HCT116 (cell line): ENCODE measurements at regions not wholly inside any gene's neighbourhood (a gene's known extent, or its start where the extent isn't known, plus 50 kb on each side); places are given as distances from the start of the nearest gene placed in this dataset.
"Not testable (repeated sequence)": the region's sequence is repeated elsewhere in the genome, so short reads cannot be mapped to it uniquely, and the experiment has no call there.

Experiments
- ATAC-seq: fragments of 200-7000 bp; cut with Tn5 transposase; 2 replicates; pipeline ENCODE4 v1.9.1; 2020; ENCODE audit warnings: mild to moderate bottlenecking, moderate library complexity
- BruUV-seq: library from RNA; stranded (reverse); fragments of 400-500 nt; replicated peaks from 2 replicates; lab custom pipeline; 2021; lab: Mats Ljungman, UMichigan
- CTCF ChIA-PET: fragments of 300-600 bp; sonication (Branson Sonifier 250); formaldehyde crosslinking; loops from one replicate; lab custom pipeline; 2021; ENCODE audit warnings: antibody characterized with exemption; lab: Charles Lee
- POLR2A ChIA-PET: fragments of 300-600, 350-600 bp; sonication (Branson Sonifier 250); formaldehyde crosslinking; loops from one replicate; lab custom pipeline; 2021; ENCODE audit warnings: antibody characterized with exemption; lab: Charles Lee
- RAD21 ChIA-PET, 2 experiments: fragments of 300-600 bp; sonication (Branson Sonifier 250); formaldehyde crosslinking; loops; one replicate each; lab custom pipeline; 2023; ENCODE audit warnings: low total read pairs in 2 of 2; ENCODE audit not compliant: uncharacterized antibody in 2 of 2, unreplicated experiment in 2 of 2, low non-redundant PET in 1 of 2; lab: Charles Lee
- DNase-seq: peaks from one replicate; pipeline ENCODE4 v3.0.0-alpha.2; 2010; ENCODE audit warnings: low read depth, low spot score
- H2AFZ ChIP-seq: fragments of 200-600 bp; shearing (Covaris generic), sonication (generic); 2 replicates; pipeline ENCODE4 v1.6.1; 2017; ENCODE audit warnings: low read depth, mixed run types, mixed read lengths, antibody characterized with exemption, low read length; ENCODE audit not compliant: poor library complexity, severe bottlenecking
- H3K27ac ChIP-seq: 2 replicates; pipeline ENCODE4 v1.5.1; 2012; ENCODE audit warnings: low read depth, low read length
- H3K27me3 ChIP-seq: fragments of 200-600 bp; sonication (generic); 2 replicates; pipeline ENCODE4 v1.6.1; 2016; ENCODE audit warnings: mixed run types, low read length, mixed read lengths; ENCODE audit not compliant: insufficient read depth
- H3K36me3 ChIP-seq, 2 experiments: fragments of 200-500 bp in 1 of 2; fragments of 200-600 bp in 1 of 2; sonication (Bioruptor generic) in 1 of 2; sonication (generic) in 1 of 2; 2 replicates each; pipeline versions ENCODE4 v1.5.1 to v1.6.1; 2014 to 2016; ENCODE audit warnings: low read length in 2 of 2, inconsistent platforms in 1 of 2, mixed read lengths in 1 of 2, mixed run types in 1 of 2; ENCODE audit not compliant: insufficient read depth in 2 of 2, control insufficient read depth in 1 of 2
- H3K4me1 ChIP-seq, 2 experiments: fragments of 200-600 bp in 1 of 2; sonication (generic) in 1 of 2; 2 replicates each; pipeline versions ENCODE4 v1.5.1 to v1.6.1; 2012 to 2017; ENCODE audit warnings: low read length in 2 of 2, inconsistent platforms in 1 of 2, mild to moderate bottlenecking in 1 of 2, mixed read lengths in 1 of 2, mixed run types in 1 of 2, moderate library complexity in 1 of 2; ENCODE audit not compliant: insufficient read depth in 2 of 2, control insufficient read depth in 1 of 2
- H3K4me2 ChIP-seq: fragments of 200-600 bp; sonication (generic); 2 replicates; pipeline ENCODE4 v1.6.1; 2017; ENCODE audit warnings: mixed run types, low read length, mixed read lengths
- H3K4me3 ChIP-seq, 2 experiments: fragments of 200-600 bp in 1 of 2; sonication (generic) in 1 of 2; replicated peaks in 1 of 2; 2 replicates each; pipeline ENCODE4 v1.5.1; 2011 to 2016; ENCODE audit warnings: low read length in 2 of 2, control low read depth in 1 of 2, low read depth in 1 of 2, mild to moderate bottlenecking in 1 of 2, mixed read lengths in 1 of 2, mixed run types in 1 of 2
- H3K79me2 ChIP-seq: fragments of 200-600 bp; sonication (generic); 2 replicates; pipeline ENCODE4 v1.6.1; 2017; ENCODE audit warnings: mild to moderate bottlenecking, mixed run types, low read length, moderate library complexity, mixed read lengths; ENCODE audit not compliant: insufficient read depth
- H3K9ac ChIP-seq: fragments of 200-600 bp; sonication (generic); 2 replicates; pipeline ENCODE4 v1.6.1; 2016; ENCODE audit warnings: low read length, mixed read lengths
- H3K9me2 ChIP-seq: fragments of 200-600 bp; sonication (generic), shearing (Covaris generic); 2 replicates; pipeline ENCODE4 v1.6.1; 2017; ENCODE audit warnings: mixed run types, mild to moderate bottlenecking, moderate library complexity; ENCODE audit not compliant: insufficient read depth
- H3K9me3 ChIP-seq, 2 experiments: fragments of 200-500 bp in 1 of 2; fragments of 200-600 bp in 1 of 2; sonication (Bioruptor generic) in 1 of 2; sonication (generic) in 1 of 2; 2 replicates each; pipeline ENCODE4 v1.6.1; 2014 to 2017; ENCODE audit warnings: low read length in 2 of 2, mixed read lengths in 2 of 2, inconsistent platforms in 1 of 2, low read depth in 1 of 2, mild to moderate bottlenecking in 1 of 2, mixed run types in 1 of 2, moderate library complexity in 1 of 2; ENCODE audit not compliant: control insufficient read depth in 1 of 2, insufficient read depth in 1 of 2
- H4K20me1 ChIP-seq: fragments of 200-600 bp; sonication (generic), shearing (Covaris generic); 2 replicates; pipeline ENCODE4 v1.6.1; 2017; ENCODE audit warnings: mixed run types, mild to moderate bottlenecking, moderate library complexity; ENCODE audit not compliant: insufficient read depth
- ATF3 ChIP-seq: IDR thresholded peaks from 2 replicates; pipeline ENCODE4 v1.6.1; 2012
- EZH2phosphoT487 ChIP-seq: fragments of 200-600 bp; IDR thresholded peaks from 2 replicates; pipeline ENCODE4 v1.6.1; 2018; ENCODE audit warnings: antibody characterized with exemption, borderline replicate concordance
- JUND ChIP-seq: IDR thresholded peaks from 2 replicates; pipeline ENCODE4 v1.6.1; 2012
- RAD21 ChIP-seq: IDR thresholded peaks from 2 replicates; pipeline ENCODE4 v1.6.1; 2012; ENCODE audit warnings: low read depth, mild to moderate bottlenecking
- SIN3A ChIP-seq: IDR thresholded peaks from 2 replicates; pipeline ENCODE4 v1.6.1; 2012; ENCODE audit warnings: low read depth
- SRF ChIP-seq: IDR thresholded peaks from 2 replicates; pipeline ENCODE4 v1.6.1; 2012; ENCODE audit warnings: low read depth
- intact Hi-C: fragments of 100-400 bp; cut with micrococcal nuclease; formaldehyde crosslinking; loops from 2 replicates; pipeline ENCODE4 v1.10.0; 2022
- TF ChIP-seq, protein P1 (sequence below), 3 experiments: fragments of 200-600 bp in 1 of 3; sonication (generic) in 1 of 3; IDR thresholded peaks in 2 of 3; conservative IDR thresholded peaks in 1 of 3; 2 replicates each; pipeline ENCODE4 v1.5.1; 2012 to 2017; ENCODE audit warnings: low read depth in 2 of 3, low read length in 2 of 3, antibody characterized with exemption in 1 of 3, borderline replicate concordance in 1 of 3, control low read depth in 1 of 3, mild to moderate bottlenecking in 1 of 3, mixed read lengths in 1 of 3, mixed run types in 1 of 3, moderate library complexity in 1 of 3; ENCODE audit not compliant: insufficient read depth in 1 of 3
- TF ChIP-seq, protein P2 (sequence below): IDR thresholded peaks from 2 replicates; pipeline ENCODE4 v1.6.1; 2011; ENCODE audit warnings: mild to moderate bottlenecking, low read length, moderate library complexity; ENCODE audit not compliant: insufficient replicate concordance; ENCODE audit errors: extremely low read depth

GRCh38 chr10:90007226-90007625 is 305.8 kb downstream of the KIF20B start:
- Histone ChIP-seq H3K9ac (no peak overlapping the region), H2AFZ (peak overlapping the region; percentile 44), H3K27me3 (no peaks in the 10 kb centered on the region), H3K79me2 (no peaks in the 10 kb centered on the region), H3K27ac (no peak overlapping the region), H3K36me3 (no peaks in the 10 kb centered on the region), H3K4me1 (no peaks in the 10 kb centered on the region; a peak in 1 of 4 replicates), H3K4me3 (no peak overlapping the region), H3K4me2 (no peak overlapping the region), H3K9me3 (peaks cover 0 to 5% of the 10 kb centered on the region in 2 experiments; a peak in 1 of 4 replicates), H4K20me1 (no peaks in the 10 kb centered on the region), H3K9me2 (no peaks in the 10 kb centered on the region)
- ChIA-PET CTCF (no interaction called here), RAD21 (no interaction called here), POLR2A (no interaction called here)
- BruUV-seq: no TSS peak
- intact Hi-C loops: no loop called here
- TF ChIP-seq SRF (no peak), RAD21 (peak; percentile 32; the same call in 1 of the 2 replicates)
- DNase-seq (no peak), ATAC-seq (no peak)

GRCh38 chr10:90011281-90011680 is 309.9 kb downstream of the KIF20B start:
- H3K9ac ChIP-seq, H3K36me3 ChIP-seq, H3K4me1 ChIP-seq, CTCF ChIA-PET, H3K9me3 ChIP-seq, BruUV-seq, ATAC-seq, H3K4me2 ChIP-seq, H3K4me3 ChIP-seq, H3K27ac ChIP-seq, intact Hi-C loops, RAD21 ChIA-PET, POLR2A ChIA-PET, H2AFZ ChIP-seq, H3K9me2 ChIP-seq, H4K20me1 ChIP-seq, H3K79me2 ChIP-seq, DNase-seq, H3K27me3 ChIP-seq: not testable (repeated sequence)

DNA sequence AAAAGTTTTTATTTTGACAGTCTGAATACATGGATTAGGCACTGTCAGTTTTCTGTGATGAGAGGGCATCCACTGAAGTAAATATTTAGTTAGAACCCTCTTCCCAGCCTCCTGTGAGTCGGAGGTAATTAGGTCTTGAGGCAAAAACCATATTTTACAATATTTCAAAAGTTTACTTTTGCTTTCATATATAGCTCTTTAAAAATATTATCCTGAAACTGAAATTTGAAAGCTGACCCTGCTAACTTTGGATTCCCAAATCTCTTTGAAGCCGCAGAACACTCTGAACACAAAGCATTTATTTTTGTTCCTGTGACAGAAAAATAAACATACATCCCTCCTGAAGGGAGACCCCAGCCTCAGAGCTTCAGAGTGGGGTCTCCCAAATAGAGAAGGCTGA is 317.4 kb downstream of the KIF20B start:
- H3K4me2 ChIP-seq: no peak overlapping the region
- no peaks in the 10 kb centered on the region for H3K27me3 ChIP-seq
- ATAC-seq: no peak
- no TSS peak for BruUV-seq
- no peak overlapping the region for H3K4me3 ChIP-seq
- no peak overlapping the region for H2AFZ ChIP-seq
- ChIA-PET POLR2A (no interaction called here), RAD21 (no interaction called here), CTCF (no interaction called here)
- H4K20me1 ChIP-seq: no peaks in the 10 kb centered on the region
- no peaks in the 10 kb centered on the region for H3K9me3 ChIP-seq
- intact Hi-C loops: no loop called here
- TF ChIP-seq JUND (no peak), EZH2phosphoT487 (no peak), ATF3 (no peak), SIN3A (no peak)
- TF ChIP-seq, protein P1, sequence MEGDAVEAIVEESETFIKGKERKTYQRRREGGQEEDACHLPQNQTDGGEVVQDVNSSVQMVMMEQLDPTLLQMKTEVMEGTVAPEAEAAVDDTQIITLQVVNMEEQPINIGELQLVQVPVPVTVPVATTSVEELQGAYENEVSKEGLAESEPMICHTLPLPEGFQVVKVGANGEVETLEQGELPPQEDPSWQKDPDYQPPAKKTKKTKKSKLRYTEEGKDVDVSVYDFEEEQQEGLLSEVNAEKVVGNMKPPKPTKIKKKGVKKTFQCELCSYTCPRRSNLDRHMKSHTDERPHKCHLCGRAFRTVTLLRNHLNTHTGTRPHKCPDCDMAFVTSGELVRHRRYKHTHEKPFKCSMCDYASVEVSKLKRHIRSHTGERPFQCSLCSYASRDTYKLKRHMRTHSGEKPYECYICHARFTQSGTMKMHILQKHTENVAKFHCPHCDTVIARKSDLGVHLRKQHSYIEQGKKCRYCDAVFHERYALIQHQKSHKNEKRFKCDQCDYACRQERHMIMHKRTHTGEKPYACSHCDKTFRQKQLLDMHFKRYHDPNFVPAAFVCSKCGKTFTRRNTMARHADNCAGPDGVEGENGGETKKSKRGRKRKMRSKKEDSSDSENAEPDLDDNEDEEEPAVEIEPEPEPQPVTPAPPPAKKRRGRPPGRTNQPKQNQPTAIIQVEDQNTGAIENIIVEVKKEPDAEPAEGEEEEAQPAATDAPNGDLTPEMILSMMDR (IDR thresholded peaks at IDR 0.05 in 2 of 3, conservative IDR thresholded peaks at IDR 0.05 in 1 of 3; ENCODE audit: borderline replicate concordance in 1 of 3, insufficient read depth in 1 of 3, low read depth in 2 of 3, low read length in 2 of 3): no peak
- TF ChIP-seq, protein P2, sequence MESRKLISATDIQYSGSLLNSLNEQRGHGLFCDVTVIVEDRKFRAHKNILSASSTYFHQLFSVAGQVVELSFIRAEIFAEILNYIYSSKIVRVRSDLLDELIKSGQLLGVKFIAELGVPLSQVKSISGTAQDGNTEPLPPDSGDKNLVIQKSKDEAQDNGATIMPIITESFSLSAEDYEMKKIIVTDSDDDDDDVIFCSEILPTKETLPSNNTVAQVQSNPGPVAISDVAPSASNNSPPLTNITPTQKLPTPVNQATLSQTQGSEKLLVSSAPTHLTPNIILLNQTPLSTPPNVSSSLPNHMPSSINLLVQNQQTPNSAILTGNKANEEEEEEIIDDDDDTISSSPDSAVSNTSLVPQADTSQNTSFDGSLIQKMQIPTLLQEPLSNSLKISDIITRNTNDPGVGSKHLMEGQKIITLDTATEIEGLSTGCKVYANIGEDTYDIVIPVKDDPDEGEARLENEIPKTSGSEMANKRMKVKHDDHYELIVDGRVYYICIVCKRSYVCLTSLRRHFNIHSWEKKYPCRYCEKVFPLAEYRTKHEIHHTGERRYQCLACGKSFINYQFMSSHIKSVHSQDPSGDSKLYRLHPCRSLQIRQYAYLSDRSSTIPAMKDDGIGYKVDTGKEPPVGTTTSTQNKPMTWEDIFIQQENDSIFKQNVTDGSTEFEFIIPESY: no peak
- H3K9me2 ChIP-seq: no peaks in the 10 kb centered on the region
- DNase-seq: no peak
- no peaks in the 10 kb centered on the region for H3K79me2 ChIP-seq
- no peaks in the 10 kb centered on the region for H3K36me3 ChIP-seq
- H3K9ac ChIP-seq: no peak overlapping the region
- no peak overlapping the region for H3K27ac ChIP-seq
- H3K4me1 ChIP-seq: no peaks in the 10 kb centered on the region
